ENCODE measurements at regions not wholly inside any gene's neighbourhood (a gene's known extent, or its start where the extent isn't known, plus 50 kb on each side); places are given as distances from the start of the nearest gene placed in this dataset.
"Not testable (repeated sequence)": the region's sequence is repeated elsewhere in the genome, so short reads cannot be mapped to it uniquely, and the experiment has no call there.

- Mint-ChIP-seq H3K36me3 (ENCODE audit: low read depth) (no peaks in the 10 kb centered on the region), H3K9me3 (no peaks in the 10 kb centered on the region), H3K27me3 (ENCODE audit: low read depth, poor library complexity) (peaks cover 22% of the 10 kb centered on the region), H3K4me3 (no peak overlapping the region), H3K27ac (no peak overlapping the region), H3K4me1 (peaks cover 39% of the 10 kb centered on the region)
- TF ChIP-seq, protein P1, sequence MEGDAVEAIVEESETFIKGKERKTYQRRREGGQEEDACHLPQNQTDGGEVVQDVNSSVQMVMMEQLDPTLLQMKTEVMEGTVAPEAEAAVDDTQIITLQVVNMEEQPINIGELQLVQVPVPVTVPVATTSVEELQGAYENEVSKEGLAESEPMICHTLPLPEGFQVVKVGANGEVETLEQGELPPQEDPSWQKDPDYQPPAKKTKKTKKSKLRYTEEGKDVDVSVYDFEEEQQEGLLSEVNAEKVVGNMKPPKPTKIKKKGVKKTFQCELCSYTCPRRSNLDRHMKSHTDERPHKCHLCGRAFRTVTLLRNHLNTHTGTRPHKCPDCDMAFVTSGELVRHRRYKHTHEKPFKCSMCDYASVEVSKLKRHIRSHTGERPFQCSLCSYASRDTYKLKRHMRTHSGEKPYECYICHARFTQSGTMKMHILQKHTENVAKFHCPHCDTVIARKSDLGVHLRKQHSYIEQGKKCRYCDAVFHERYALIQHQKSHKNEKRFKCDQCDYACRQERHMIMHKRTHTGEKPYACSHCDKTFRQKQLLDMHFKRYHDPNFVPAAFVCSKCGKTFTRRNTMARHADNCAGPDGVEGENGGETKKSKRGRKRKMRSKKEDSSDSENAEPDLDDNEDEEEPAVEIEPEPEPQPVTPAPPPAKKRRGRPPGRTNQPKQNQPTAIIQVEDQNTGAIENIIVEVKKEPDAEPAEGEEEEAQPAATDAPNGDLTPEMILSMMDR (IDR thresholded peaks at IDR 0.05), result no peak
- DNase-seq, result no peak
These were observed 320.5 kb downstream of the VRK1 start for GRCh38 chr14:97117693-97118092.

- no peaks in the 10 kb centered on the region for H3K36me3 Mint-ChIP-seq (ENCODE audit: low read depth)
- peaks cover 27% of the 10 kb centered on the region for H3K27me3 Mint-ChIP-seq (ENCODE audit: low read depth, poor library complexity)
- H3K4me1 Mint-ChIP-seq, result peaks cover 25% of the 10 kb centered on the region
- TF ChIP-seq, protein P1 (IDR thresholded peaks at IDR 0.05), result no peak
- peak overlapping the region; percentile 85 for H3K27ac Mint-ChIP-seq
- H3K4me3 Mint-ChIP-seq, result no peak overlapping the region
- no peaks in the 10 kb centered on the region for H3K9me3 Mint-ChIP-seq
- no peak for DNase-seq
These were observed 323.0 kb downstream of the VRK1 start for GRCh38 chr14:97120204-97120603.

GRCh38 chr14:97120611-97121031 lies 323.4 kb downstream of the VRK1 start:
- no peak for DNase-seq
- Mint-ChIP-seq H3K27me3 (ENCODE audit: low read depth, poor library complexity) (peaks cover 27% of the 10 kb centered on the region), H3K36me3 (ENCODE audit: low read depth) (no peaks in the 10 kb centered on the region), H3K9me3 (no peaks in the 10 kb centered on the region), H3K27ac (peak overlapping the region; percentile 85), H3K4me1 (peaks cover 21% of the 10 kb centered on the region), H3K4me3 (no peak overlapping the region)
- TF ChIP-seq, protein P1 (IDR thresholded peaks at IDR 0.05), result no peak

GRCh38 chr14:97129639-97130038 lies 332.5 kb downstream of the VRK1 start:
- Mint-ChIP-seq H3K27ac (no peak overlapping the region), H3K4me1 (no peaks in the 10 kb centered on the region), H3K4me3 (no peak overlapping the region), H3K9me3 (no peaks in the 10 kb centered on the region), H3K36me3 (ENCODE audit: low read depth) (no peaks in the 10 kb centered on the region), H3K27me3 (ENCODE audit: low read depth, poor library complexity) (peaks cover 12% of the 10 kb centered on the region)
- DNase-seq, result no peak
- TF ChIP-seq, protein P1 (IDR thresholded peaks at IDR 0.05), result no peak

GRCh38 chr14:97135847-97136246 lies 338.7 kb downstream of the VRK1 start:
- DNase-seq; H3K4me3 Mint-ChIP-seq; H3K27ac Mint-ChIP-seq; H3K36me3 Mint-ChIP-seq (ENCODE audit: low read depth); H3K4me1 Mint-ChIP-seq: not testable (repeated sequence)
- Mint-ChIP-seq H3K9me3 (peaks cover 12% of the 10 kb centered on the region), H3K27me3 (ENCODE audit: low read depth, poor library complexity) (peaks cover 19% of the 10 kb centered on the region)

GRCh38 chr14:97137705-97138104 lies 340.5 kb downstream of the VRK1 start:
- H3K9me3 Mint-ChIP-seq, result peaks cover 12% of the 10 kb centered on the region
- no peaks in the 10 kb centered on the region for H3K36me3 Mint-ChIP-seq (ENCODE audit: low read depth)
- DNase-seq, result no peak
- TF ChIP-seq, protein P1 (IDR thresholded peaks at IDR 0.05), result no peak
- H3K4me1 Mint-ChIP-seq, result no peaks in the 10 kb centered on the region
- H3K27ac Mint-ChIP-seq, result no peak overlapping the region
- no peak overlapping the region for H3K4me3 Mint-ChIP-seq
- H3K27me3 Mint-ChIP-seq (ENCODE audit: low read depth, poor library complexity), result peaks cover 12% of the 10 kb centered on the region

Measured in nephron progenitor cell (in vitro differentiated cells).